Type B pancreatic cell (in vitro differentiated cells): ENCODE measurements at regions not wholly inside any gene's neighbourhood (a gene's known extent, or its start where the extent isn't known, plus 50 kb on each side); places are given as distances from the start of the nearest gene placed in this dataset.

ENCODE experiments used
- DNase-seq: peaks from one replicate; pipeline ENCODE4 v3.0.0; 2021; ENCODE audit warnings: mixed read lengths; ENCODE audit not compliant: unreplicated experiment; ENCODE audit errors: extremely low spot score
- H3K27ac Mint-ChIP-seq: 2 replicates; pipeline ENCODE4 v1.8.0; 2021; ENCODE audit warnings: mild to moderate bottlenecking, mixed read lengths
- H3K27me3 Mint-ChIP-seq: 2 replicates; pipeline ENCODE4 v1.8.0; 2021; ENCODE audit warnings: mixed read lengths
- H3K36me3 Mint-ChIP-seq: 2 replicates; pipeline ENCODE4 v1.8.0; 2021; ENCODE audit warnings: mixed read lengths
- H3K4me1 Mint-ChIP-seq: one replicate; pipeline ENCODE4 v1.8.0; 2021; ENCODE audit warnings: mixed read lengths; ENCODE audit not compliant: unreplicated experiment
- H3K4me3 Mint-ChIP-seq: 2 replicates; pipeline ENCODE4 v1.8.0; 2021; ENCODE audit warnings: mild to moderate bottlenecking, mixed read lengths
- H3K9me3 Mint-ChIP-seq: 2 replicates; pipeline ENCODE4 v1.8.0; 2021; ENCODE audit warnings: mixed read lengths
- CTCF ChIP-seq: fragments of 200-600 bp; sonication (generic); conservative IDR thresholded peaks from 2 replicates; pipeline ENCODE4 v1.5.0; 2021; ENCODE audit warnings: antibody characterized with exemption, mild to moderate bottlenecking

- H3K4me3 Mint-ChIP-seq, result no peak overlapping the region
- H3K9me3 Mint-ChIP-seq, result no peaks in the 10 kb centered on the region
- H3K27me3 Mint-ChIP-seq, result peaks cover 2% of the 10 kb centered on the region
Measured at GRCh38 chr9:99606957-99607356, 214.7 kb upstream of the NR4A3 start.

DNA sequence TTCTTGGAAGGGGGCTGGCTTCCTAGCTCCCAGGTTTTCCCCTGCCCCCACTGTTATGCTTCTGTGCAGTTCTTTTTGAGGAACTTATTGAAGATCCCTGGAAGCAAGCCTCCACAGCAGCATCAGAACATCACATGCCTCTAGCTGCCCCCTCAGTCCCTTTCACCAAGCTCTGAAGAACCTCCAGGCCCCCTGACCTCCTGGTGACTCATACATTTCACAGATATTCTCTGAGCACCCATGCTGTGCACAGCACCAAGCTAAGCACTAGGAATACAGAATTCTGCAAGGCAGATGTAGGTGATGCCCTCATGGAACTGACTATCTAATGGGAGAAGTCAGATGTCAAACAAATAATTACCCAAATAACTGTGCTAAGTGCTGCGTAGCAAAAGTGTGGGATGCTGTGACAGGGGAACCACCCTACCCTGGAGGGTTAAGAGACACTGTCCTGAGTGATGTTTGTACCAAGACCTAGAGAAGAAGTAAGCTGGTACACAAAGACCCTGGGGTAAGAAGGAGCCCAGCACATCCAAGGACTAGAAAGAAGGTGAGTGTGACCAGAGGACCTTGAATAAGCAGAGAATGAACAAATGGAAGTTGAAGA is 213.7 kb upstream of the NR4A3 start:
- Mint-ChIP-seq H3K4me1 (peaks cover 8% of the 10 kb centered on the region), H3K27ac (no peak overlapping the region), H3K36me3 (no peaks in the 10 kb centered on the region), H3K9me3 (no peaks in the 10 kb centered on the region), H3K27me3 (peaks cover 2% of the 10 kb centered on the region), H3K4me3 (no peak overlapping the region)
- no peak for TF ChIP-seq CTCF
- DNase-seq, result no peak

More at GRCh38 chr9:99606957-99607356, 214.7 kb upstream of the NR4A3 start:
- peaks cover 16% of the 10 kb centered on the region for H3K4me1 Mint-ChIP-seq
- no peak for DNase-seq
- H3K36me3 Mint-ChIP-seq, result no peaks in the 10 kb centered on the region
- TF ChIP-seq CTCF, result no peak
- no peak overlapping the region for H3K27ac Mint-ChIP-seq

DNA sequence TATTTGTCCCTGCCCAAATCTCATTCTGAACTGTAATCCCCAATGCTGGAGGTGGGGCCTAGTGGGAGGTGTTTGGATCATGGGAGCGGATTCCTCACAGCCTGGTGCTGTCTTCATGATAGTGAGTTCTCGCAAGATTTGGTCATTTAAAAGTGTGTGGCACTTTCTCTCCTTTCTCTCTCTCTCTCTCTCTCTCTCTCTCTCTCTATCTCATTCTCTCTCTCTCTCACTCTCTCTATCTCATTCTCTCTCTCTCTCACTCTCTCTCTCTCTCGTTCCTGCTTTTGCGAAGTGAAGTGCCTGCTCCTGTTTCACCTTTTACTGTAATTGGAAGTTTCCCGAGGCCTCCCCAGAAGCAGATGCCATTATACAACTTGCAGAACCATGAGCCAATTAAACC is 207.3 kb upstream of the NR4A3 start:
- Mint-ChIP-seq H3K27me3 (no peaks in the 10 kb centered on the region), H3K27ac (no peak overlapping the region), H3K4me3 (no peak overlapping the region), H3K4me1 (no peaks in the 10 kb centered on the region), H3K36me3 (no peaks in the 10 kb centered on the region), H3K9me3 (no peaks in the 10 kb centered on the region)
- DNase-seq, result no peak
- TF ChIP-seq CTCF, result no peak

DNA sequence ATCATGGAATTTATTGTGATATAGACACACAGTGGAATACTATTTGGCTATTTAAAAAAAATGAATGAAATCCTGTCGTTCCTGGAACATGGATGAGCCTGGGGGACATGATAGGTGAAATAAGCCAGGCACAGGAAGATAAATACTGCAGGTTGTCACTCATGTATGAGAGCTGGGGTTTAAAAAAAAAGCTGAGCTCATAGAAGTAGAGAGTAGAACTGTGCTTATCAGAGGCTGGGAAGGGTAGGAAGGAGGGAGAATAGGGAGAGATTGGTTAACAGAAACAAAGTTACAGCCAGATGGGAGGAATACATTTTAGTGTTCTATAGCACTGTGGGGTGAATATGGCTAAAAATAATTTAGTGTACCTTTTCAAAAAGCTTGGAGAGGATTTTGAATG is 200.6 kb upstream of the NR4A3 start:
- no peak for DNase-seq
- no peak overlapping the region for H3K4me3 Mint-ChIP-seq
- no peaks in the 10 kb centered on the region for H3K27me3 Mint-ChIP-seq
- no peaks in the 10 kb centered on the region for H3K36me3 Mint-ChIP-seq
- no peaks in the 10 kb centered on the region for H3K9me3 Mint-ChIP-seq
- no peaks in the 10 kb centered on the region for H3K4me1 Mint-ChIP-seq
- TF ChIP-seq CTCF, result no peak
- no peak overlapping the region for H3K27ac Mint-ChIP-seq

DNA sequence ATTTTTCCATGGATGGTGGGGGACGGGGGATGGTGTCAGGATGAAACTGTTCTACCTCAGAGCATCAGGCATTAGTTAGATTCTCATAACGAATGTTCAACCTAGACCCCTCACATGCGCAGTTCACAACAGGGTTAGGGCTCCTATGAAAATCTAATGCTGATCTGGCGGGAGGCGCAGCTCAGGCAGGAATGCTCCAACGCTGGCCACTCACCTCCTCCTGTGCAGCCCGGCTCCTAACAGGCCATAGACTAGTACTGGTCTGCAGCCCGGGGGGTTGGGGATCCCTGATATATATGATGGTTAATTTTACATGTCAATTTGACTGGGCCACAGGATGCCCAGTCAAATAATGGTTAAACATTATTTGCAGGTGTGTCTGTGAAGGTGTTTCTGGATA is 199.0 kb upstream of the NR4A3 start:
- Mint-ChIP-seq H3K4me1 (no peaks in the 10 kb centered on the region), H3K27ac (no peak overlapping the region), H3K27me3 (no peaks in the 10 kb centered on the region), H3K4me3 (no peak overlapping the region), H3K36me3 (no peaks in the 10 kb centered on the region), H3K9me3 (no peaks in the 10 kb centered on the region)
- DNase-seq, result no peak
- no peak for TF ChIP-seq CTCF
